Stomach (tissue), 4 donors: ENCODE measurements at regions not wholly inside any gene's neighbourhood (a gene's known extent, or its start where the extent isn't known, plus 50 kb on each side); places are given as distances from the start of the nearest gene placed in this dataset.

Experiments used
- EP300 ChIP-seq: sonication (generic); formaldehyde crosslinking; IDR thresholded peaks from one replicate; pipeline ENCODE4 v1.6.1; 2017; ENCODE audit warnings: antibody characterized with exemption
- POLR2AphosphoS5 ChIP-seq, 3 donors: sonication (generic); formaldehyde crosslinking; IDR thresholded peaks; one replicate each; pipeline ENCODE4 v1.6.1; 2016; ENCODE audit warnings: antibody characterized with exemption in 3 of 3

- TF ChIP-seq POLR2AphosphoS5 (IDR thresholded peaks at IDR 0.05) (no peak), EP300 (no peak)
Measured at GRCh38 chr16:6483469-6484033, 849.1 kb upstream of the RBFOX1 start.
